Activated T-helper 2 cell treated with anti-CD3 and anti-CD28 coated beads, Interferon-gamma antibody, Interleukin-2, Interleukin-4, amounts not matched to agents 10 μg/mL and 5 μg/mL and 100 μg/mL, durations not matched to agents 14 hours and 24 hours and 36 hours (primary cell): ENCODE measurements at regions not wholly inside any gene's neighbourhood (a gene's known extent, or its start where the extent isn't known, plus 50 kb on each side); places are given as distances from the start of the nearest gene placed in this dataset.

Experiments
- DNase-seq: peaks from one replicate; pipeline ENCODE4 v3.0.0; 2021; ENCODE audit warnings: low spot score
- H3K27ac Mint-ChIP-seq: one replicate; pipeline ENCODE4 v1.8.0; 2021; ENCODE audit warnings: mixed read lengths
- H3K27me3 Mint-ChIP-seq: one replicate; pipeline ENCODE4 v1.8.0; 2021; ENCODE audit warnings: low read depth, mixed read lengths
- H3K36me3 Mint-ChIP-seq: one replicate; pipeline ENCODE4 v1.8.0; 2021; ENCODE audit warnings: low read depth, mixed read lengths
- H3K4me1 Mint-ChIP-seq: one replicate; pipeline ENCODE4 v1.8.0; 2021; ENCODE audit warnings: low read depth, mixed read lengths
- H3K4me3 Mint-ChIP-seq: one replicate; pipeline ENCODE4 v1.8.0; 2021; ENCODE audit warnings: low read depth, mild to moderate bottlenecking, moderate library complexity, mixed read lengths
- H3K9me3 Mint-ChIP-seq: one replicate; pipeline ENCODE4 v1.8.0; 2021; ENCODE audit warnings: mixed read lengths
- intact Hi-C: fragments of 100-400 bp; cut with micrococcal nuclease; formaldehyde crosslinking; loops from one replicate; pipeline ENCODE4 v1.15.1; 2023

DNA sequence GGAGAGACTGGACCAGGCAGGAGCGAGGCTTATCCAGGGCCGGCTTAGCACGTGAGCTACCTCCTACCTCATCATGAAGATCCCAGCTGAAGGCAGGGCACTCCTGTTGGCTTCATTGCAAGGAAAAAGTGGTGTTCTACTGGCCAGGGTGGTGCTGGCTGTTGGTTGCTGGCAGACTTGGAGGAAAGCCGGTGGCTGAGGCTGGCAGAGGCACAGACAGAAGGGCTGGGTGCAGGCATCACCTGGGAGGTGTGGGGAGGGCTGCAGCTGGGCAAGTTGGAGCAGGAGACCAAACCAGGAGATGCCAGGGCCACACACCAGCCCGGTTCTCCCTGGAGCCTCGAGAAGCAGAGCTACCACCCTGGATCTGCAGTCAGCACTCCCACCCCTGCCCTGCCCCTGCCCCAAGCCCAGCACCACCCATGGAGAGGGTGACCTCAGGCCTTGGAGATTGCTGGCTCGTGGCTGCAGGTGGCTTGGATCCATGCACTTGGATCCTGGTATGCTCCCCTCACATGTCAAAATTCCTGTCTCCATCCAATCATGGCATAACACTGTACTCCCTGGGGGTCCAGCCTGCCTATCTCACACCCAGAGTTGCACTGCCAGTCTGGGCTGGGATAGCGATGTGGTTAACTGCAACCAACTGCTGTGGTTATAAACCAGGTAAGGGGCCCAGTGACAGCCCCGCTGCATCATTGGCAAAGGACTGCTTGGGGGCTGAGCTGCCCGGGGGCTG, 49.7 kb downstream of the GLI2 start:
- Mint-ChIP-seq H3K27me3 (no peaks in the 10 kb centered on the region), H3K4me3 (no peak overlapping the region), H3K4me1 (peaks cover 3% of the 10 kb centered on the region), H3K27ac (no peak overlapping the region), H3K36me3 (no peaks in the 10 kb centered on the region), H3K9me3 (no peaks in the 10 kb centered on the region)
- no peak for DNase-seq
- intact Hi-C loops = no loop called here

DNA sequence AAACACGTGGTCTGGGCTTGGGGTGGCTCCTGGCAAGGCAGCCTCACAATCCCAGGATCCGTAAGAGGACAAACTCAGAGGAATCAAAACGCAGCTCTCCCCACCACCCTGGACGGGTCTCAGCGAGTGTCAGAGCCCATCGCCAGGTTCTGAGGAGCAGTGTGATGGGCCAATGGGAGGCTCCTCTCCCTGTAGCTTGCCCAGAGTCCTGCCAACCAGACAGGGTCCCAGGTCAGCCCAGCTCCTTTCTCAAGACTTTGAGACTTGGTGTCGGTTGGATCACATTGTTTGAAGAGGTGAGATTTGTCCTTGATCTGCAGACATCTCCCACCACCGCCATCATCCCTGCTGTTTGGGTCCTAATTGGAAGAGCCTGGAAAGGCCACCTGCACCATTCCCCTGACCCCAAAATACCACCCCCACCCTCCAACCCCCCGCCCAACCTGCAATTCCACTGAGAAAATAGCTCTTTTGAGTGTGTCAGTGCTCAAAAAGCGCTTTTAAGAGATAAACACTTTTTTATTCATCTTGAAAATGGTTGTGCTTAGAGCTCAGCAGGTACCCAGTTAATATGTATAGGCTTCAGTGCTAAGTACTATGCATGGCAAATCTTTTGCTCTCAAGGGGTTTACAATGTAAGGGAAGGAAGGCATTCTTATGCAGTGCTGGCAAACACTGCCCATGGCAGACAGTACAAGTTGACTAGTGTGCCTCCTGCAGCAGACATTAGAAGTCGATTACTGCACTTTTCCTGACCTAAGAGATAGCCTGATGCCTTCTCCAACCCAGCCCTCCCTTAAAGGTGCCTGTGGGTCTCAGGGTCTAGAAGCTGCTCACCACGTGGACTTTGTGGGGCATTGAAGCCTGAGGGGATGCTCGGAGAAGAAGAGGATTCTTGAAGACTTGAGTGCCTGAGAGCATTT, 50.6 kb downstream of the GLI2 start:
- H3K27me3 Mint-ChIP-seq = no peaks in the 10 kb centered on the region
- H3K4me3 Mint-ChIP-seq = no peak overlapping the region
- no peaks in the 10 kb centered on the region for H3K9me3 Mint-ChIP-seq
- intact Hi-C loops = no loop called here
- no peak overlapping the region for H3K27ac Mint-ChIP-seq
- H3K4me1 Mint-ChIP-seq = peaks cover 3% of the 10 kb centered on the region
- H3K36me3 Mint-ChIP-seq = no peaks in the 10 kb centered on the region
- no peak for DNase-seq

- intact Hi-C loops = no loop called here
- H3K4me3 Mint-ChIP-seq = no peak overlapping the region
- no peaks in the 10 kb centered on the region for H3K36me3 Mint-ChIP-seq
- H3K27me3 Mint-ChIP-seq = no peaks in the 10 kb centered on the region
- DNase-seq = no peak
- H3K27ac Mint-ChIP-seq = no peak overlapping the region
- peaks cover 3% of the 10 kb centered on the region for H3K4me1 Mint-ChIP-seq
- H3K9me3 Mint-ChIP-seq = no peaks in the 10 kb centered on the region
Observed at GRCh38 chr2:120787111-120787821, 51.6 kb downstream of the GLI2 start.

GRCh38 chr2:120787822-120788700, 52.4 kb downstream of the GLI2 start:
- H3K27ac Mint-ChIP-seq = no peak overlapping the region
- H3K36me3 Mint-ChIP-seq = no peaks in the 10 kb centered on the region
- H3K4me3 Mint-ChIP-seq = no peak overlapping the region
- DNase-seq = no peak
- no peaks in the 10 kb centered on the region for H3K27me3 Mint-ChIP-seq
- intact Hi-C loops = no loop called here
- H3K9me3 Mint-ChIP-seq = no peaks in the 10 kb centered on the region
- H3K4me1 Mint-ChIP-seq = peaks cover 3% of the 10 kb centered on the region

DNA sequence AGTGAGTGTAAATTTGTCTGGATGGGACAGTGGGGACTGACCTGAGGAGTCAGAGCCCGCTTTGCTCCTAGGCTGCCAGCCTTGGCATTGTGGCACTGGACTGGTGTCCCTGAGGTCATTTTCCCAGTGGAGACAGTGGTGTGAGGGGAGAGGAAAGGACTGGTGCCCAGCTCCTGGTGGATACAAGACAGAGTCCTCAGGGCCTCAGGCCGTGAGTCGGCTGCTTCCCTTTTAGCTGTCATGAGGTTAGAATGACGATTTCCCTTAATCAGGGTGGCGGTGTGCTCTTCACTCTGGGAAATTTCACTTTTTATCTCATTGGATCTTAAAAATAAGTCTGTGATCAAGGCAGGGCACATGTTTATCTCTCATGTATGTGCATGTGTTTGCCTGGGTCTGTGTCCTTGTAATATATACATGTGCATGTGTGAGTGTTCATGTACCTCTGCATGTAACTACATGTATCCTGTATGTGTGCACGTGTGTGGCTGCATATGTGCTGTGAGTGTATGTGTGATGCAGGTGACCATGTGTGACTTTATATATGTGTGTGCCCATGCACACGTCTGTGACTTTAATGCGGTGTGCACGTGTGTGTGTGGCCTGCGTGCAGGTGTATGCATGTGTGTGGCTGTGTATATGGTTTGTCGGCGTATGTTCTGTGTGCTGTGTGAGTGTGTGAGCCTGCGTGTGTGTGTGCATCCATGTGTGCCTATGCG, 55.7 kb downstream of the GLI2 start:
- Mint-ChIP-seq H3K27me3 (no peaks in the 10 kb centered on the region), H3K27ac (no peak overlapping the region), H3K4me1 (no peaks in the 10 kb centered on the region), H3K4me3 (no peak overlapping the region), H3K36me3 (no peaks in the 10 kb centered on the region), H3K9me3 (no peaks in the 10 kb centered on the region)
- intact Hi-C loops = no loop called here
- no peak for DNase-seq

- Mint-ChIP-seq H3K27ac (no peak overlapping the region), H3K4me1 (no peaks in the 10 kb centered on the region), H3K36me3 (no peaks in the 10 kb centered on the region), H3K9me3 (no peaks in the 10 kb centered on the region), H3K4me3 (no peak overlapping the region), H3K27me3 (no peaks in the 10 kb centered on the region)
- DNase-seq = no peak
- intact Hi-C loops = no loop called here
Observed at GRCh38 chr2:120791962-120792297, 56.3 kb downstream of the GLI2 start.

GRCh38 chr2:120793682-120794403, 58.2 kb downstream of the GLI2 start:
- Mint-ChIP-seq H3K36me3 (no peaks in the 10 kb centered on the region), H3K4me3 (no peak overlapping the region), H3K9me3 (no peaks in the 10 kb centered on the region), H3K4me1 (no peaks in the 10 kb centered on the region), H3K27ac (no peak overlapping the region), H3K27me3 (no peaks in the 10 kb centered on the region)
- DNase-seq = no peak
- intact Hi-C loops = no loop called here

GRCh38 chr2:120794716-120795115, 59.0 kb downstream of the GLI2 start:
- intact Hi-C loops = no loop called here
- Mint-ChIP-seq H3K9me3 (no peaks in the 10 kb centered on the region), H3K4me1 (no peaks in the 10 kb centered on the region), H3K4me3 (no peak overlapping the region), H3K27ac (no peak overlapping the region), H3K36me3 (no peaks in the 10 kb centered on the region), H3K27me3 (no peaks in the 10 kb centered on the region)
- no peak for DNase-seq

GRCh38 chr2:120796094-120796493, 60.4 kb downstream of the GLI2 start:
- Mint-ChIP-seq H3K27me3 (no peaks in the 10 kb centered on the region), H3K36me3 (no peaks in the 10 kb centered on the region), H3K27ac (no peak overlapping the region), H3K4me3 (no peak overlapping the region), H3K9me3 (no peaks in the 10 kb centered on the region), H3K4me1 (no peaks in the 10 kb centered on the region)
- no peak for DNase-seq
- intact Hi-C loops = no loop called here

GRCh38 chr2:120797421-120798221, 62.0 kb downstream of the GLI2 start:
- no peak for DNase-seq
- no peaks in the 10 kb centered on the region for H3K4me1 Mint-ChIP-seq
- intact Hi-C loops = no loop called here
- no peaks in the 10 kb centered on the region for H3K36me3 Mint-ChIP-seq
- no peak overlapping the region for H3K27ac Mint-ChIP-seq
- no peak overlapping the region for H3K4me3 Mint-ChIP-seq
- H3K27me3 Mint-ChIP-seq = no peaks in the 10 kb centered on the region
- H3K9me3 Mint-ChIP-seq = no peaks in the 10 kb centered on the region
